Fibroblast of the aortic adventitia (primary cell): ENCODE measurements at regions not wholly inside any gene's neighbourhood (a gene's known extent, or its start where the extent isn't known, plus 50 kb on each side); places are given as distances from the start of the nearest gene placed in this dataset.

Experiments used
- DNase-seq: peaks from one replicate; pipeline ENCODE4 v3.0.0-alpha.2; 2010; ENCODE audit warnings: low read depth
- H3K4me3 ChIP-seq: 2 replicates; pipeline ENCODE4 v1.5.1; 2011; ENCODE audit warnings: low read depth, mild to moderate bottlenecking, control low read depth, low read length, moderate library complexity
- TF ChIP-seq, protein P1 (sequence below): IDR thresholded peaks from 2 replicates; pipeline ENCODE4 v1.5.1; 2011; ENCODE audit warnings: mild to moderate bottlenecking, low read length, control low read depth, inconsistent platforms; ENCODE audit not compliant: insufficient read depth

DNA sequence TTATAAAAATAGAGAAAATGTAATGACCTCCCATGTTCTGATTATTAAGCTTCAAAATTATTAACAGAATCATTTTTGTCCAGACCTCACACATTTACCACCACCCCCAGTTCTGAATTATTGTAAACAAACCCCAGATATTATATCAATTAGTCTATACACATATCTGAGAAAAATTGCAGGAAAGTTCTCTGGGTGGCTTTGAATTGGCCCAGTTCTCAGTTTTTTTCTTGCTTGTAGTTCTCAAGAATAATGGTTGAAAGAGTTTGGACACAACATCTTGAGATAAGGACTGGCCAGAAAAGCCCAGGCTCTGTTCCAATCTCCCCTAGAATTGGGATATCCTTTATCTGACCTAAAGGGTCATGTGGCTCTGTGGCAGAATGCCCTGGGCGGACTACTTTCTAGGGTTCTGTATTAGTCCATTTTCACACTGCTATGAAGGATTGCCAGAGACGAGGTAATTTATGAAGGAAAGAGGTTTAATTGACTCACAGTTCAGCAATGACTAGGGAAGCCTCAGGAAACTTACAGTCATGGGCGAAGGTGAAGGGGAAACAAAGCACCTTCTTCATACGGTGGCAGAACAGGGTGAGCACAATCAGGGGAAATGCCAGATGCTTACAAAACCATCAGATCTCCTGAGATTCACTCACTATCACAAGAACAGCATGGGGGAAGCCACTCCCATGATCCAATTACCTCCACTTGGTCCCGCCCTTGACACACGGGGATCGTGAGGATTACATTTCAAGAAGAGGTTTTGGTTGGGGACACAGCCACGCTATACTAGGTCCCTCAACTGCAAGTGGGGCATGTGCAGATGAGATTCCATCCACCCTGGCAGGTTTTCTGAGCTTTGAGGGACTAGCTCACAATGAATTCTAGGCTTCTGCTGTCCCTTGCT lies 1504.6 kb upstream of the FLRT2 start:
- DNase-seq: no peak
- TF ChIP-seq, protein P1, sequence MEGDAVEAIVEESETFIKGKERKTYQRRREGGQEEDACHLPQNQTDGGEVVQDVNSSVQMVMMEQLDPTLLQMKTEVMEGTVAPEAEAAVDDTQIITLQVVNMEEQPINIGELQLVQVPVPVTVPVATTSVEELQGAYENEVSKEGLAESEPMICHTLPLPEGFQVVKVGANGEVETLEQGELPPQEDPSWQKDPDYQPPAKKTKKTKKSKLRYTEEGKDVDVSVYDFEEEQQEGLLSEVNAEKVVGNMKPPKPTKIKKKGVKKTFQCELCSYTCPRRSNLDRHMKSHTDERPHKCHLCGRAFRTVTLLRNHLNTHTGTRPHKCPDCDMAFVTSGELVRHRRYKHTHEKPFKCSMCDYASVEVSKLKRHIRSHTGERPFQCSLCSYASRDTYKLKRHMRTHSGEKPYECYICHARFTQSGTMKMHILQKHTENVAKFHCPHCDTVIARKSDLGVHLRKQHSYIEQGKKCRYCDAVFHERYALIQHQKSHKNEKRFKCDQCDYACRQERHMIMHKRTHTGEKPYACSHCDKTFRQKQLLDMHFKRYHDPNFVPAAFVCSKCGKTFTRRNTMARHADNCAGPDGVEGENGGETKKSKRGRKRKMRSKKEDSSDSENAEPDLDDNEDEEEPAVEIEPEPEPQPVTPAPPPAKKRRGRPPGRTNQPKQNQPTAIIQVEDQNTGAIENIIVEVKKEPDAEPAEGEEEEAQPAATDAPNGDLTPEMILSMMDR: no peak
- H3K4me3 ChIP-seq: no peak overlapping the region

DNA sequence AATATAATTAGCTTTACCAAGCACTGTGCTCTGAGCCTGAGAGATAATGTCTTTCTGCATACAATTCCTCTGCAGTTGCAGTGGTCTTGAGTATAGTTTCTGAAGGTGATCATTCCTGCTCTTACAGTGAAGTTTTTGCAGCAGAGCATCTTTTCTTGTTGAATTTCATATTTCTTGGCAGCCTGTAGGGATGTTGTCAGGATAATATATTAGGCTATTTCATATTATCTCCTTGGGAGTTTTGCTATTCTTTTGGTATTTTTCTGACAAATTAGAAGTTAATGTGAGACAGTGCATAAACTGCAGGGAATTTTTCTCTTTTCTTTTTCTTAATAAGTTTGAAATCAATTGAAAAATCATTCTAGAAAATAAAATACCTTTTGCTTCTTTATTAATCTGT lies 1502.6 kb upstream of the FLRT2 start:
- H3K4me3 ChIP-seq: no peak overlapping the region
- TF ChIP-seq, protein P1: no peak
- no peak for DNase-seq

DNA sequence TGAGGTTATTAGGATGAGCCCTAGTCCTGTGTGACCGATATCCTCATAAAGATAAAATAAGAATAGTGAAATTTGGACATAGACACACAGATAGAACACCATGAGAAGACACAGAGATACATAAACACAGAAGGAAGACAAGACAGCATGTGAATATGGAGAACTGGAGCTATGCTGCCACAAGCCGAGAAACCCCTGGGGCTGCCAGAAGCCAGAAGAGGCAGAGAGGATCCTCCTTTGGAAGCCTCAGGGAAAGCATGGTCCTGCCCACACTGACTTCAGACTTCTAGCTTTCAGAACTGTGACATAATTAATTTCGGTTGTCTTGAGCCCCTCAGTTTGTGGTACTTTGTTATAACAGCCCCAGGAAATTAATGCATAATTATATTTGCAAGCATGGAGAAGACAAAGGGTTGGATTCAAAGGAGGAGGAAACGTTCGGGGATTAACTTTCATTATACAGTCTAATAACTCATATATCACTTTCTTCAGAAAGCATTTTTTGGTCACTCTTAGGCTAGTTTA lies 1501.8 kb upstream of the FLRT2 start:
- H3K4me3 ChIP-seq: no peak overlapping the region
- no peak for DNase-seq
- TF ChIP-seq, protein P1: no peak

DNA sequence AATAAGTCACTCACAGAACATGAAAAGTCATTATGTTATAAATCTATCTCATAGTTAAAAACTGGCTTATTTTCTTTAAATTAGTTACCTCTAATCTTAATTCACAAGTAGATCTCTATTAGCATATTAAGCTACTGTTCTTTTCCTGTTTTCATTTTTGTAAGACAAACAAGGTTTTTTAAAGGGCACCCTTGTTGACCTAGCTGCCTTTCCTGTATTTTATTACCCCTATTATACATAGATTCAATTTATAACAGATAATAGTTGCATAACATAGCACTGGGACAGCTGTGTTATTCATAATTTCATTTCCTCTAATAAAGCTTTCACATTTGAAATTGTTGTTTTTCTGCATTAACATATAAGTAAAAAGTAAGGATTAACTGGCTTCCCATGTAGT lies 1500.7 kb upstream of the FLRT2 start:
- DNase-seq: no peak
- H3K4me3 ChIP-seq: no peak overlapping the region
- TF ChIP-seq, protein P1: no peak

DNA sequence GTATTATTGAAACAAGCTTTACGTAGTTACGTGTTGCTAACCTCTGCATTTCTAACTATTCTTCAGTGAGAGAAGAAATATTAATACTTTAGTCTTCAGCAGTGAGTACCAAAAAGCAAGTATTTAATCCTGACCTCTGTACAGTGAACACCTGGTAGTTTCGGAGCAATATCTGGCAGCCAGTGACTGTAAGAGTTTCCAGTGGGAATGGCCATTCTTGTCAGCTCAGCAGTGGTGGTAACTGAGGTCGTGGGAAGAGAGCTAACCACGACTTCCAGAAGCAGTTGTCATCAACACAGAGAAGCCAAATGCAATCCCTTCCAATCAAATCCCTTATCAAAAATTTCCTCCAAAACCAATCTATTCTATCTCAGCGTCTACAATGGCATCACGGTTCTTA lies 1500.2 kb upstream of the FLRT2 start:
- no peak overlapping the region for H3K4me3 ChIP-seq
- DNase-seq: no peak
- TF ChIP-seq, protein P1: no peak

DNA sequence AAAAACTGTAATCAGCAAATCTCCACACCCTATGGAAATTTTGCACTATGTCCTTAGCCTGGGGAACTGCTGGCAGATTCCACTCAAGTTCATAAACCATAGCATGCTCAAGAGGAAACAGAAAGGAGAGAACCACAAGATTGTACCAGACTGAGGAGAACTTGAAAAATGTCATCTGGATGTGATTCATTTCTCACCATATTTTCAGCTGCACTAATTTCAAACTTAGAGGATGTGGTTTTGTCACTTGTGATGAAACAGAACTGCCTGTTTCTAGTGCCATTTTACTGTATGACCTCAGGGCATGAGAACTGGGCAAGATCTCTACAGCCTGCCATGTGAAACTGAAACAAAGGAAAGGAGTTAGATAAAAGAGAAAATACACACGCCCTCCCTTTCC lies 1493.1 kb upstream of the FLRT2 start:
- no peak overlapping the region for H3K4me3 ChIP-seq
- DNase-seq: no peak
- TF ChIP-seq, protein P1: no peak
